GM19043 (cell line): ENCODE measurements at regions not wholly inside any gene's neighbourhood (a gene's known extent, or its start where the extent isn't known, plus 50 kb on each side); places are given as distances from the start of the nearest gene placed in this dataset.
A peak's percentile ranks its signal among the peaks of the same experiment; 100 is the strongest.

Experiments used
- ATAC-seq: cut with Tn5 transposase; IDR thresholded peaks from one replicate; pipeline ENCODE4 v1.9.1; 2021; ENCODE audit warnings: low read depth; ENCODE audit not compliant: unreplicated experiment

GRCh38 chr10:29767968-29768367 is 133.2 kb upstream of the SVIL start:
- no peak for ATAC-seq

- ATAC-seq = no peak
Observed at GRCh38 chr10:29766753-29767152, 132.0 kb upstream of the SVIL start.

GRCh38 chr10:29765330-29765729 is 130.6 kb upstream of the SVIL start:
- no peak for ATAC-seq

DNA sequence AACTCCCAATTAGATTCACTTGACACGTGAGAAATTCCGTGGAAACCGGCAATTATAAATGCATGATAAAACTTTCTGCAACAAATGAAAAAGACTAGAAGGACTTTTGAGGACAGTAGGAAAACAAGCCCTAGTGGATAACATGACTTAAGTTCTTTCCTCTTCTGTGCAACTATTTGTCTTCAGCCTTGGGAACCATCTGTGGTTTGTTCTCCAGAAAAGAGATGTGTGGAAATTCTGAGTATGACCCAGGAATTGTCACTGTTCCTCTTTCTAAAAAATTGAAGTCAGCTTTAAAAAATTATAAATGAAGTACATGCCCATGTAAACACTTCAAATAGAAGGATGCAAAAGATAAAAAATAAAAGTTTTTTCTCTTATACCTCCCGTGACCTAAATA is 128.6 kb upstream of the SVIL start:
- ATAC-seq = no peak

DNA sequence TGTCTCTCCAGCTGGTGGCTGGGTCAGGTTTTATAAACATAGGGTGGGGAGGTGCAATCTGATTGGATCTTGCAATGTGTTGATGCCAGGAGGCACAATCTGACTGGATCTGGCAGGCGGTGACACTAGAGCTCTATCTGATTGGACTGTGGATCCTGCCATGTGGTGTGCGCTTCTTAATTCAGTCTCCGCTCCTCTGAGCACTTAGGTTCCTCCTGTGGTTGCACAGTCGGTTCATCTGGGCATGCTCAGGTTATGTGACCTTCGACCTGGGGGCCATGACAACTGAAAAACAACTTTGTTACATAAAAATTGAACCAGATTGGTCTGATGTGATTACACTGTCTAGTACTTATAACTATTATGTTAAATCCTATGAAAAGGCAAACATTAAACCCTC is 127.1 kb upstream of the SVIL start:
- ATAC-seq = no peak

DNA sequence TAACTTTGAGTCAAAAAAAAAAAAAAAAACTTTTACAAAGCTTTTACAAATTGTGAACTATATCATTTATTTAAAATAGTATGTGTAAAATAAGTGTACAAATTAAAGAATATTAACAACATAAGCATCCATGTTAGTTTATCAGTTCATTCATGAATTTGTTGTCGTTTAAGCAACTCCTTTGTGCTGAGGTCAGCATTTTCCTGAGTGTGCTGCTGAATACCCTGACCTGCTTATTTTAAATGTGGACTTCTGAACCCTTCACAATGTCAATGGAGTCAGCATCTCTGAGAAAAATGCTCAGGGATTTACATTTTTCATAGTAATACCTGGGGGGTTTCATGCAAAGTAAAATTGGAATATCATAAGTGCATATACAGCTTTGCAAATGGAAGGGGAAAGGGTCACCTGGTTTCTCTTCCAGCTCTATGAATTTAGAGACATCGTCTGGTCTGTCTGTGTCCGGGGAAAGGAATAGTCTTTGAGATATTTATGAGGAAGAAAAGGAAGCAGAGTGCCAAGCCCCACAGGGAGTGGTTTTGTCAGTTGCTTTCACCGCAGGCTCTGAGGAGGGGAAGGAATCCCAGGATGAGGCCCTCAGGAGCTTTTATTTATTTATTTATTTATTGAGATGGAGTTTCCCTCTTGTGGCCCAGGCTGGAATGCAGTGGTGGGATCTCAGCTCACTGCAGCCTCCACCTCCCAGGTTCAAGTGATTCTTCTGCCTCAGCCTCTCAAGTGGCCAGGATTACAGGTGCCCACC is 125.5 kb upstream of the SVIL start:
- ATAC-seq = no peak

DNA sequence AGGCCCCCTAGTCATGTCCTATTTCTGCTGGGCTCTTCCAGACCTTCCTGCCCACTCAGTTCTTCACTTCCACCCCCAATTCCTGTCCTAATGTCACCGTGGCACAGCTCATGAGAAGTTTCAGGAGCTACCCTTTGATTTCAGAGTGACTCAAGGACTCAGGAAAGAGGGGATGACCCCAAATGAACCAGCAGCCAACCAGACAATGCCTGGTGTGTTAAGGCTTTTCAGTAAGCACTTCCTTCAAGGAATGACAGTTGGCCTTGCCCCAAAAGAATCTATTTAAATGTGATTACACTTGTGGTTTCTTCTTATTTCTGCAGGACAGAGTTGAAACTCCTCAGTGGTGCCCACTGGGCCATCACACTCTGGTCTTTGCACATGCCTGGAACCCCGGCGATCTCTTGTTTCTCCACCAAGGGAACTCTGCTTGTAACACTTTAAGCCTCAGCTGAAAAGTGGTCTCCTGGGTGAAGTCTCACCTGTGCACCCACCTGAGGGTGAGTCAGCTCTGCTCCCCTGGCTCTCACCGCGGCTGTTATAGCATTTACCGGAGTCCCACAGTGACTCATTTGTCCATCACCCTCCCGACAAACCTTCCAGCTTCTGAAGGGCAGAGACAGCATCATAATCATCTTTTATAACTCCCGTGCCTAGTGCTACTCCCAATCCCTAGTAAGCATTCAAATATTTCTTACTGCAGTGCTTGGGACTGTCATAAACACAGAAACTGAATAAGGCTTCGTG is 123.0 kb upstream of the SVIL start:
- no peak for ATAC-seq

DNA sequence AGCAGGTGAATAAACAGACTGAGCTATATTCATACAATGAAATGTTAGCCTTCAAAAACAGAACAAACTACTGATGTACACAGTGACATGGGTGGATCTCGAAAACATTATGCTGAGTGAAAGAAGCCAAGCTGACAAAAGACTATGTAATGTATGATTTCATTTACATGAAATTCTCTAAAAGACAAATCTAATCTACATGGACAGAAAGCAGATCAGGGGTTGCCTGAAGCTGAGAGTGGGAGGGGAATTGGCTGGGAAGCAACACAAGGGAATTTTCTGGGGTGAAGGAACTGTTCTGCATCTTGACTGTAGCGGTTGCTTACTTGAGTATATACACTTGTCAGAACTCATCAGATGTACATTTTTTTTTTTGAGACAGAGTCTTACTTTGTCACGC is 121.7 kb upstream of the SVIL start:
- no peak for ATAC-seq

GRCh38 chr10:29753283-29753682 is 118.5 kb upstream of the SVIL start:
- ATAC-seq = no peak

- no peak for ATAC-seq
Observed at GRCh38 chr10:29751684-29752083, 116.9 kb upstream of the SVIL start.

- no peak for ATAC-seq
Observed at GRCh38 chr10:29751240-29751639, 116.5 kb upstream of the SVIL start.

DNA sequence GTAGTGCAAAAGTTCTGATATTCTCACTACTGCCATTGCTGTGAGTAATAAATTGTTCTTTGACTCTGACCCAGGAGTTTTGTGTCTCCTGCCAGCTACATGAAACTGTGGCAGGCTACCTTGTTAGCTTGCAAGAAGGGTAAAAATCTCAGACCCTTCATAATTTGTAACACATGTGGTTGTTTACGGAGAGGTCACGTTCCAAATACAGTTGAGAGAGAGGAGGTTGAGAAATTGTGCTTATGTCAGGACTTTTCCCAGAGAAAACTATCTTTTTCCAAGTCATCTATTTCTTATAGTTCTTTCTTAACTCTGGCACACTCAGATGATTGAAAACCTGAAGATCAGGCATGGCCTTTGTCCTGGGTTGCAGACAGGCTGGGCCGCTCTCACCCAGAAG is 114.4 kb upstream of the SVIL start:
- no peak for ATAC-seq

DNA sequence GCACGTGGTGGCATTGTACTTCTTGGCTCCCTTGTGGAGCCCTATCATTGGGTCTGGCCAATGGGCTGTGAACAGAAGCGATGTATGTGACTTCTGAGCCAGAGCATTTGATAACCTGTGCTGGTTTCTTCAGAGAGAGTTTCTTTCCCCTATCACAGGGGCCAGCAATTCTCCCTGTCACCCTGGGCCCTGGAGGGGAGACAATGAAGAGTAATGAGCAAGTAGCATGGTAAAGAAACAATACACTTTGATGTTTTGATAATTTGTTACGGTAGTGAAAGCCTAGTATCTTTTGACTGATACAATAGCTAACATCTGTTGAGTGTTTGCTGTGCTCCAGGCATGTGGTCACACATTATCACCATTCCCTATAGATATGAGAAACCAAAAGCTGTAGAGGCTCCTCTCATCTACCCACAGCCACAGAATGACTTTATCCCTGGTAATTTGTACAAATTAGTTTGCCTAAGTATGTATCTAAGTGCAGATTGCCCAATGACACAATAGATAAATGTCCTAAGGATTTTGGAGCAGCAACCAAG is 113.4 kb upstream of the SVIL start:
- ATAC-seq = no peak

- no peak for ATAC-seq
Observed at GRCh38 chr10:29746080-29746797, 111.5 kb upstream of the SVIL start.

DNA sequence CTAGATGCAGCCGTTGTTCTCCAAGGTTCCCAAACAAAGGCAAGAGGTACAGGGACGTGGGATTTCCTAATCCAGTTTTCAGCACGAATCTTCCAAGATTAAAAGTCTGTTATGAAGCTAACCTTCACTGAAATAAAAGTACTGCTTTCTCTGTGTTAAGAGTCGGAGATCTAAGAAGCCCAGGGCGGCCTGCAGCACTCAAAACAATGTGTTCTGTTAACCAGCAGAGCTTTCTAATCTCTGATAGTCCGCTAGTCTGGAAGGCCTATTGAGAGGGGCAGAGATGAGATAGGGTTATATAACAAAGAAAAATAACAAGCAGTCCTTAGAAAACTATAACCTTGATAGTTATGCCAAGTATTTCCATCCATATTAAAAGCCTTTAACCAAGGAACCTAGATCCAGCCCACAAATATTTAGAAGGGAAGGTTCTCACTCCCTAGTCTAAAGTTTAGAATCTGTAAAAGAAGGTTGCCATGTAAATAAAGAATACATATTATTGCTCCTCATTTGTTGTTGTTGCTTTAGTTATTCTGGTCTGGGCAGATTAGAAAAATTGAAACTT is 106.3 kb upstream of the SVIL start:
- ATAC-seq = no peak

- ATAC-seq = no peak
Observed at GRCh38 chr10:29738341-29738740, 103.6 kb upstream of the SVIL start.

GRCh38 chr10:29737074-29737593 is 102.4 kb upstream of the SVIL start:
- no peak for ATAC-seq

DNA sequence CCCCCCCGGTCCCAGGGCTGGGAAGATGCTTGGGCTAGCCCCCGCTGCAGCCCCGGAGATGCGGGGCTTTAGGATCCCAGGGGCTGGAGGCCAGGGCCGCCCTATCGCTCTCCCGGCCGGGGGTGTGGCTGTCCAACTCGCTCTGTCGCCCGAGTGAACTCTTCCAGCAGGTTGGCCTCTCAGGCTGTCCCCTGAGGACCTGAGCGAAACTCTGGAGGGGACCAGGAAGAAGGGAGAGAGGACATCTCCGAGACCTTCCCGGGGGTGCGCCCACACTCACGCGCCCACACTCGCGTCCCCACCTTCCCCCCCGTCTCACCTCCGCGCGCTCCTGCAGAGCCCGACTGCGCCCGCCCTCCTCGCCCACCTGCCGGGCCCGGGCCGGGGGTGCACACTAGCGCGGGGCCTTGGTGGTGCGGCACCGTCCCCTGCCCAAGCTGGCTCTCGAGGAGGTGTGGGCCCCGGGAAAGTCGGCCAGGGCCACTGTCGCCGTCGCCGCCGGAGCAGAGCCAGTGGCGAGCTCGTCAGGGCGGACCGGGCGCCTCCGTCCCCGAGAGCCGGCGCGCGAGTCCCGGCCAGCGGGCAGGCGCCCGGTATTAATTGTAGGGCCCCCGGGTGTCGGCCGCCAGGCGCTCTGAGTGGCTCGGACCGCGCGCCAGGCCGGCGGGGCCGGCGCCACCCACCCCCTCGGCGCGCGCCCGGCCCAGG is 101.7 kb upstream of the SVIL start:
- no peak for ATAC-seq

GRCh38 chr10:29735628-29736365 is 101.0 kb upstream of the SVIL start:
- peak; percentile 82 for ATAC-seq
